ENCODE measurements at regions not wholly inside any gene's neighbourhood (a gene's known extent, or its start where the extent isn't known, plus 50 kb on each side); places are given as distances from the start of the nearest gene placed in this dataset.

- H3K4me3 ChIP-seq (ENCODE audit: low read depth, low read length), result no peak overlapping the region
- TF ChIP-seq, protein P1, sequence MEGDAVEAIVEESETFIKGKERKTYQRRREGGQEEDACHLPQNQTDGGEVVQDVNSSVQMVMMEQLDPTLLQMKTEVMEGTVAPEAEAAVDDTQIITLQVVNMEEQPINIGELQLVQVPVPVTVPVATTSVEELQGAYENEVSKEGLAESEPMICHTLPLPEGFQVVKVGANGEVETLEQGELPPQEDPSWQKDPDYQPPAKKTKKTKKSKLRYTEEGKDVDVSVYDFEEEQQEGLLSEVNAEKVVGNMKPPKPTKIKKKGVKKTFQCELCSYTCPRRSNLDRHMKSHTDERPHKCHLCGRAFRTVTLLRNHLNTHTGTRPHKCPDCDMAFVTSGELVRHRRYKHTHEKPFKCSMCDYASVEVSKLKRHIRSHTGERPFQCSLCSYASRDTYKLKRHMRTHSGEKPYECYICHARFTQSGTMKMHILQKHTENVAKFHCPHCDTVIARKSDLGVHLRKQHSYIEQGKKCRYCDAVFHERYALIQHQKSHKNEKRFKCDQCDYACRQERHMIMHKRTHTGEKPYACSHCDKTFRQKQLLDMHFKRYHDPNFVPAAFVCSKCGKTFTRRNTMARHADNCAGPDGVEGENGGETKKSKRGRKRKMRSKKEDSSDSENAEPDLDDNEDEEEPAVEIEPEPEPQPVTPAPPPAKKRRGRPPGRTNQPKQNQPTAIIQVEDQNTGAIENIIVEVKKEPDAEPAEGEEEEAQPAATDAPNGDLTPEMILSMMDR (IDR thresholded peaks at IDR 0.05; ENCODE audit: low read depth, low read length), result no peak
These were observed 474.4 kb upstream of the NR5A2 start for GRCh38 chr1:199553104-199553503.

GRCh38 chr1:199561334-199561733 lies 466.2 kb upstream of the NR5A2 start:
- TF ChIP-seq, protein P1 (IDR thresholded peaks at IDR 0.05; ENCODE audit: low read depth, low read length), result no peak
- H3K4me3 ChIP-seq (ENCODE audit: low read depth, low read length), result no peak overlapping the region

GRCh38 chr1:199573047-199573446 lies 454.5 kb upstream of the NR5A2 start:
- H3K4me3 ChIP-seq (ENCODE audit: low read depth, low read length), result no peak overlapping the region

DNA sequence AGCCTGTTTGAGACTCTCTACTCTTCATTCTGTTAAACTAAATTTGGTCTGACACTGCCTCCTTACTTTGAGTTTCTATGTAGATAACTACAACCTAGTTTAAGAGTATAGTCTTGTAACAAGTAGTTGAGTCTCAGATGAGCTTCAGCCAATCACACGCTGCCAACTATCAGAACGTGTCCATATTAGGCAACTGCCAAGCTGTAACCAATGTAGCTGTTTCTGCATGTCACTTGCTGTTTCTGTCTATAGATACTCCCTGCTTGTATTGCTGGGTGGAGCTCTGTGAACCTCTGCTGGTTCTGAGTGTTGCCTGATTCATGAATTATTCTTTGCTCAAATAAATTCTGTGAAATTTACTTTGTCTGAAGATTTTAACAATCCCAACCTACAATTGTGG lies 452.6 kb upstream of the NR5A2 start:
- TF ChIP-seq, protein P1 (IDR thresholded peaks at IDR 0.05; ENCODE audit: low read depth, low read length), result no peak
- no peak overlapping the region for H3K4me3 ChIP-seq (ENCODE audit: low read depth, low read length)

More at GRCh38 chr1:199573047-199573446, 454.5 kb upstream of the NR5A2 start:
- TF ChIP-seq, protein P1 (IDR thresholded peaks at IDR 0.05; ENCODE audit: low read depth, low read length), result no peak

GRCh38 chr1:199580300-199580699 lies 447.2 kb upstream of the NR5A2 start:
- TF ChIP-seq, protein P1 (IDR thresholded peaks at IDR 0.05; ENCODE audit: low read depth, low read length), result no peak
- H3K4me3 ChIP-seq (ENCODE audit: low read depth, low read length), result no peak overlapping the region

GRCh38 chr1:199585392-199585791 lies 442.1 kb upstream of the NR5A2 start:
- TF ChIP-seq, protein P1 (IDR thresholded peaks at IDR 0.05; ENCODE audit: low read depth, low read length), result no peak
- H3K4me3 ChIP-seq (ENCODE audit: low read depth, low read length), result no peak overlapping the region

DNA sequence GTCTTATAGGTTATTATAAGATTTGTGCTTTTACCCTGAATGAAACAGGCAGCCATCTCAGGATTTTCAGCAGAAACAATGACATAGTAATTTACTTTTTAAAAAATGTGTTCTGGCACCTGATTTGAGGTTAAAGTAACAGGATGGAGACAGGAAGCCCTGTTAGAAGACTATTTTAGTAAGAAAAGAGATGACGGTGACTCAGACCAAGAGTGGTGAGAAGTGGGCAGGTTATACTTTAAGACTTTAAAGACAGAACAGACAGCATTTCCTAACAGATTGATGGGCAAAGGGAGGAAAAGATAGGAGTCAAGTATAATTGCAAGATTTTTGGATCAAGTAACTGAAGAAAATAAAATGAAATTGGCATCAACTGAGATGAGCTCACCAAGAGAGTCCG lies 436.8 kb upstream of the NR5A2 start:
- no peak overlapping the region for H3K4me3 ChIP-seq (ENCODE audit: low read depth, low read length)
- TF ChIP-seq, protein P1 (IDR thresholded peaks at IDR 0.05; ENCODE audit: low read depth, low read length), result no peak
